ENCODE measurements at regions not wholly inside any gene's neighbourhood (a gene's known extent, or its start where the extent isn't known, plus 50 kb on each side); places are given as distances from the start of the nearest gene placed in this dataset.
"Not testable (repeated sequence)": the region's sequence is repeated elsewhere in the genome, so short reads cannot be mapped to it uniquely, and the experiment has no call there.

DNA sequence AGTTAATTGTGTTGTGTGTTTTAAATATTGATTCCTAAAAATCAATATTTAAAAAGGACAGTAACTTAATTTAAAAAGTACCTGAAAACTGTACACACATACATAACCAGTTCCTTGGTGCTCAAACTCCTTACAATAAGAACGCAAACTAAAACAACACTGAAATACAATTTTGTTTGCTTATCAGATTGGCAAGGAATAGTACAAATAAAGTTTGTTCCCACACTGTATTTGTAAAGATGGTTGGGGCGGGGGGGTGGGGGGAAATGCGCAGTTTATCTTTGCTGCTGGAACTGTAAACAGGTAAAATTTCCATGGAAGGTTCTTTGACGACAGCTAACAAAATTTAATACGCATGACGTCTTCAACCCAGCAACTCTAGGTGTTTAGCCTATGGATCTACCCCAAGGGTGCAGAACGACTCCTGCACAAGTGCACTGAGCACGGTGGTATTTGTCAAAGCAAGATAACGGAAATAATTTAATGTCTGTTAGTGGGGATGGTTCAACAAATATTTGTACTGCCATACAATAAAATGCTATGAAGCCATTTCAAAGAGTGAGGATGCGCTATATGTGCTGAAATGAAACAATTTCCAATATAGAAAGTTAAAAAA lies 96.5 kb downstream of the ING1 start:
- no peak for DNase-seq (ENCODE audit: low read depth)

DNA sequence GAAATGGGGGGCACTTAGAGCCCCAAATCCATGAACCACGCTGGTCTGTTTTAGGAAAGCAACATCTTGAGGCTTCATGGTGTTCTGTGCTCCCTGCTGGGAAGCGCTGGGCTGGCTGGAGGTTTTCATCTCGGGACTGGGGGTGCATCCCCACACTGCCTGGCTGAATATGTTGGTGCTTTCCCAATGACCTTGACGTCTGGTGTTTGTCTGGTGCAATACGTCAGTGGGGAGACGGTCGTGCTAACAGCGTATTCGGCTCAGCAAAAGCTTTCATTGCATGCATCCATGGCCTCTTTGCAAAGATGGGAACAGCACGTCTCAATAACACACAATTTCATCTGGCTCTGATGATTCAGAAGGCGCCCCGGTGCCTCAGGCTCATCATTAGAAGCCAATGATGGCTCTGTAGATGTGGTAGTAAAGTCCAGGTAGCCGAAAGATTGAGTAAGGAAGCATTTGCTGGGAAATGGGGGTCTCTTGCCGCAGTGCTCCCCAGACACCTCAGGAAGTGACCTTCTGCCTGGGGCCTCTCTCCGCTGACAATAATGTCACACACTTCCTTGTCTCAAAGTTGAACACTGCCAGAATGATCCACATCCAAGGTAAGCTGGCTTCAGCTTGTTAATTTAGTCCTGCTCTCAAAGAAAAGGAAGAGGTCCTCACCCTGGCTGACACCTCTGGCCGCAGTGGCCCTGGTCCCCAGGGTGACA lies 97.7 kb downstream of the ING1 start:
- DNase-seq (ENCODE audit: low read depth), result peak; percentile 39

DNA sequence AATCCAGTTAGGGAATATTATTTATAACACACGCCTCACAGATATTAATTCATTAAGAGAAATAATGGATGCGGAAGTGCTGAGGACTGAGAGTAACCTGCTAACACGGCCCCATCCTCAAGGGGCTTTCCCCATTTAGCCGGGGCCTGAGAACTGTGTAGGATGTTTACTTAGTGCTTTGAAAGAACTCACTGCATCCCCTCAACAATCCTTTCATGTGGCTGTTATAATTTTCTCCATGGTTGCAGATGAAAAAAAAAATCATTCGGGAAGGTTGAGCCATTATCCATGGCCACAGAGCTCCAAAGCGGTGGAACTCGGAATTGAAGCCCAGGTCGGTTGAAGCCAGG lies 98.2 kb downstream of the ING1 start:
- DNase-seq (ENCODE audit: low read depth), result no peak

DNA sequence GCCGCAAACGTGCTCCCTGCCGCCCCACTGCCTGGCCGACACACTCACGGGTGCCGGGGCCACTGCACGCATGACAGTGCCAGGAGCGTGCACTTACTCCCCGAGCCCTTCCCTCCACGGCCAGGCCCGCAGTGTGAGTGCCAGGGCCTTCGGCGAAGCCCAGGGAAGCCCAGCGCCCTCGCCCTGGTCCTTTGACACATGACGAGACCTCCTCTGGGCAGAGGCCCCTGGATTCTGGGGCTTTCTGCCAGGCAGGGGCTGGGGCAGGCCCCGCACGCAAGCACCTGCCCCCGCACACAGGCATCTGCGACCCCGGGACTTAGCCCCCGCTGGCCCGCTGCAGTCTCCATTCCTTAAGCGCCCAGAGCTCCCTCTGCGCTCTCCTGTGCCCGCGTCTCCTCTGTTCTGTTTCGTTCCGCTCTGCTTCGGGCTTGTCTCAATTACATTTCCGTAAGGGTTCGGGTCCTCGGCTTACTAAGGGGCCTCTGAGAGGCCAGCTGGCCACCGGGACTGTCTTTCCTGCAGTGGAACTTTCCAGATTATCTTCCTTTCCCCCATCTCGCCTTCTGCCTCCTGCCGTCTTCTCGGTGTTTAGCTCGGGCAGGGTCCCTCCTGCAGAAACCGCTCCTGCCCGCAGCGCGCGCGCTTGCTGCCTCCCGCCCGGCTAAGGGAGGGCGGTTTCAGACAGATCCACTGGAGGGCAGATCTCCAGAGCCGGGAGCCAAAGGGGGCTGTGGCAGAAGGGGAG lies 98.8 kb downstream of the ING1 start:
- peak; percentile 17 for DNase-seq (ENCODE audit: low read depth)

DNA sequence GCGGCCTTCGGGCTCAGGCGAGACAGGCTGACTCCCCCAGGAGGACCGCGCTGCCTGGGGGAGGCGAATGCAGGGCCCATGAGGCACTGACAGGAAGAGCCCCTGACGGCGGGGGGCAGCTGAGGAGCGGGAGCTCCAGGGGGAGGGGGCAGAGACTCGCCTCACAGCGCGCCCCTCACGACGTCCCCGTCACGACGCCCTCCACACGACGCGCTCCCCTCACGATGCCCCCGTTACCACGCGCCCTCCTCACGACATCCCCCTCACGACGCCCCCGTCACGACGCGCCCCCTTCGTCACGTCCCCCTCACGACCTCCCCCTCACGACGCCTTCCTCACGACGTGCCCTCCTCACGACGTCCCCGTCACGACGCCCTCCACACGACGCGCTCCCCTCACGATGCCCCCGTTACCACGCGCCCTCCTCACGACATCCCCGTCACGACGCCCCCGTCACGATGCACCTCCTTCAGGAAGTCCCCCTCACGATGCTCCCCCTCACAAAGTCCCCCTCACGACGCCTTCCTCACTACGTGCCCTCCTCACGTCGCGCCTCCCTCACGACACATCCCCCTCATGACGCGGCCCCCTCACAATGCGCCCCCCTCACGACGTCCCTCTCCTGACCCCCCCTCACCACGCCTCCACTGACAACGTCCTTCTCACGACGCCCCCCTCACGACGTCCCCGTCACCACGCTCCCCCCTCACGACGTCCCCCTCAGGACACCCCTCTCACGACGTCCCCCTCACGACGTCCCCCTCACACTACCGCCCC lies 99.6 kb downstream of the ING1 start:
- no peak for DNase-seq (ENCODE audit: low read depth)

DNA sequence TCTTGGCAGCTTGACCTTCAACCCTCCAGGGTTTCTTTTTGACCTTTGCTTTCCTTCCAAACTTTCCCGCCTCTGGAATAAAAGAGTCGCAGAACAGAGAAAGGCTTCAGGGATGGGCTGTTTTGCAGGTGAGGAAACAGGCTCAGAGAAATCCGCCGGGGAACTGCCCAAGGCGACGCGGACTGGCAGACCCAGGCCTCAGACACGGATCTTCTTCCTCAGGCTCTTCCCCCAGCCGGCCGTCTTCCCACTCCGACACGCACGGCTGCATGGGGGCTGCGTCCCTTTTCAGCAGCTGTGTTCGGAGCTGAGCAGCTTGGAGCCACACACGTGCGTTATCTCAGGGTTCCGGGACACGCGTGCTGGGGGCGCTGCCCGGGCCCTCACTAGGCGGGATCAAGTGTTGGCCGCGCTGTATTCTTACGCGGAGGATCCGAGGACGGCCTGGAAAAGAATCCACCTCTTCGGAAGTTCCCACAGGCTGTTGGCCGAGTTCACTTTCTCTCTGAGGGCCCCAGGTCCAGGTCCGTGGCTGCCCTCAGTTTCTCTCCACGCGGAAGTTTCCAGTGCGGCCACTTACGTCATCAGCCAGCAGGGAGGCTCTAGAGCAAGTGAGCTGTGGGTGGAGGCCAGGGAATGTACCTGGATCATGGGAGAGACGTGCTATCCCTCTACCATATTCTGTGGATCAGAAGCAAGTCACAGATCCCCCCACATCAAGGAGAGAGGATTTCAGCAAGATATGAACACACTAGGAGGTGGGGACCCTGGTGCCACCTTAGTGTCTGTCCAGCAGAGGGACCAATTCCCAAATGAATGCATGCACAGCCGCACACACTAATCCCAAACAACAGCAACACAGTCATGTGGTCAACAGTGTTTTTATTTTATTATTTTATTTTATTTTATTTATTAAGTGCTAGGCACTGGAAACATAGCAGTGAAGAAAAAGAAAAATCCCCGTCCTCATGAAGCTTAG lies 100.4 kb downstream of the ING1 start:
- no peak for DNase-seq (ENCODE audit: low read depth)

DNA sequence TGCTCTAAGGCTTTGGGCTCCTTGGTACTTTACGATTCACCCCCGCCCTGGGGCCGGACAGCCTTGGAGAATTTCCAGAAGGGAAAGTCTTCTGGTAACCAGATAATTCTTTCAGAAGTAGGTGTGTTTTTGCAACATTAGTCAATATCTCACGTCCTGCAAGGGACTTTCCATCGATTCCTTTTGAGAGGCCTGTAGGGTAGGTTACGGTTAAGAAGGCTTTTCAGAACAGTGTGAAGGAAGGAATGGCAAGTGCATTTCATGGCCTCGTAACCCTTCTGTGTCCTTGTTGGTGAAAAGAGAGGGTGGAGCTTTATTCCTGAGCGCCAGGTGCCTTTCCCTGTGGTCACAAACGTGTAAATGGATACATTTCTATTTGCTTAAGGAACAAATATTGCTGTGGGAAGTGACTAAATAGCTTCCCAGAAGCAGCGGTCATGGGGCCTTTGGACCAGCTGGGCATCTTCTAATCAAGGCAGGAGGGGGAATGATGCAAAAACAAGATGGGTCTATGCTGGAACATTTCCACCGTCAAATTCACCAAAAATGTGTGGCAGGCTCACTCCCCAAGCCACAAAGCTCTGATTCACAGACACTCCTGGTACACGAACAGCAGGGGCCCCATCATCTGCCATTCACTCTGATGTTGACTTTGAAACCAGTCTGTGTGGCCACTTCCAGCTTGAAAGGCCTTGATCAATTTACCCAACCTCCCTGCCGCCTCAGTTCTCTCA lies 99.2 kb downstream of the ANKRD10 start:
- peak; percentile 54 for DNase-seq (ENCODE audit: low read depth)

DNA sequence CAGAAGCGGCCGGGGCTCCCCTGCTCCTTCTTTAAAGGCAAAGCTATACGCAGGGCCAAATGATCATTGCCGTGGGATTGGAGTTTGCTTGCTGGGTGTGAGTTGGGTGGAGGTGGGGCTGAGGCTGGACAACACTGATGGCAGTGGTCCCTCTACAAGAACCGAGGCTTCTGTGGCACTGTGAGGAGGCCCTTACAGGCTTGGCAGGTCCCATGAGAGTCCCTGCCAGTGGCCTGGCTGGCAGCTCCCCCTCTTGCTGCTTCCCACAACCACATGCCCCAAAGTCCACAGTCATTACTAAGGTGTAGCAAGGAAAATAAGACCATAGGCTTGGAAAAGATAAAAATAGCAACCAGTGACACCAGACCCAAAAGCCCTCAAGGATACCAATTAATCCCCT lies 98.4 kb downstream of the ANKRD10 start:
- no peak for DNase-seq (ENCODE audit: low read depth)

DNA sequence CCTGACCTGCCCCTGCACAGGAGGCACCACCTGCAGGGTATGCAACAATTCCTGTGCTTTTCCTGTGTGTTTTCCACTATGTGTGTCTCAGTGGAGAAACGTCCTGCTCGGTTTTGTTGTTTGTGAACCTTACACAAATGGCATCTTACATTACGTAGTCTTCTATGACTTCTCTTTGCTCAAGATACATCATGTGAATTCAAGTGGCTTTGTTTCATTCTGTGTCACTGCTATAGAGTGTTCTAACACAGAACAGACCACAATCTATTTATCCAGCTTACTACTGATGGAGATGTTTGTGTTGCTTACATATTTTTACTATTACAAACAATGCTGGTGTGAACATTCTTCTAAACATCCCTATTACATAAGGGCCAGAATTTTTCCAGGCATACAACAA lies 97.7 kb downstream of the ANKRD10 start:
- no peak for DNase-seq (ENCODE audit: low read depth)

DNA sequence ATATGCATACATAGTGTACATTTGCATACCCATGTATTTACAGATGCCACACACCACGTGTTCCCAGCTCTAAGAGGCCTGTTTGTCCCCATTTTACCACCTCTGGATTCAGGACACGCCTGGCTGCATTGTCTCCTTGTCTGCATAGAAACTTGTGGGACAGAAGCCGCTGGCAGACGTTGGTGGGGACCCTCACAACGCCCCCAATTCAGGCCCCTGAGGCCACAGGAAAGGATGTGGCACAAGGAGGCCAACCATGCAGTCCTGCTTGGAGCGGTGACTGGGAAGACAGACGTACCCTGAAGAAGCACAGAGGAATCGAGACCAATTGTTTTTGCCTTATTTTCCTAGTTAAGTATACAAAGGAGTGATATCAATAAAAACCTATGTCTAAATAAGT lies 96.1 kb downstream of the ANKRD10 start:
- DNase-seq (ENCODE audit: low read depth), result no peak

DNA sequence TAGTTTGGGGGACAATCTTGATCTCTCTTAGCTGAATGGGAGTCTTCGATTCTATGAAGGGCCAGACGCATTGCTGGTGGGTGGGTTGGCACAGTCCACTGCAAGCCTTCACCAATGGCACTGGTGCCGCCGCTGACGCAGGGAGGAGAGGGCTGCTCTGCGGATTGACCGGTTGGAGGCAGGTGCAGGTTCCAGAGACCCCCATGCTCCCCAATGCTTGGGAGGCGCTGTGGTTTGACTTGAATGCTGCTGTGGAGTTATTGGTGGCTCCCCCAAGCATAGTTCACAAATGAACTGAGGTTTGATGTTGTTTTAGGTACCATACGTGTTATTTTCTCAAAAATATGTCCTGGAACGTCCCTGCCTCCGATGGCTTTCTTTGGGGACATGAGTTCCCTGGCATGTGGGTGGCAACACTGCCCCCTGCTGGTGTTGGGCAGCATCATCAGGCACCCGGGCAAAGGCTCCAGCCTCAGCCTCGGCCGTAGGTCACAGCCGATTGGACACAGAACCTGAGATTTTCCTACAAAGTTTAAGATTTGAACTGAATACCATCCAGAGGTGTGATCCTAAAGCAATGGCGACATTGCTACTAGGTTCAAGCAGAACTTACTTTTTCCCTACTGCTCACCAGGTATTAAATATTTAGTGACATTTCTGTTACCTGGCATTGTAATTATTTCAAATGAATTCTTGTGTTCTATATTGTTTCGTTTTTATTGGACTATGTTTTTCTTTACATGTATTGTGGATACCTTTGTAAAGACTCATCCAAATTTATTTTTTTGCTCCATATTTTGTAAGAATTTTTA lies 95.5 kb downstream of the ANKRD10 start:
- DNase-seq (ENCODE audit: low read depth), result peak; percentile 43

DNA sequence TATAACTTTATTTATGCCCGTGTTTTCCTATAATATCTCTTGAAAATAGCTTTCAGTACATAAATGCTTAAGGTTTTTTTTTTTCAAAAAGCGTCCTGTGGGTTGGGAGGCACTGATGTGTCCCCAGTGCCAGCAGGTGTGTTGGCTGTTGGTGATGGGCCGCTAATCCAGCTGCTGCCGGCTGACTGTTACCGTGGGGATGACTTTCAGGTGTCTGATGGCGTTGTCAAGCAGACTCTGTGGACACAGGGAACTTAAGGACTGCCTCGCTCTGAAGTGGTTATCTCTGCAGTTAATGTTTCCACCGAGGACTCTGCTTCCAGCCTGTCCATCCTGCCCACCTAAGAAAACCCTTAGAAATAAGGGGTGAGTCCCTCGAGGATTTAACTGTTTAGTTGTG lies 94.5 kb downstream of the ANKRD10 start:
- no peak for DNase-seq (ENCODE audit: low read depth)

DNA sequence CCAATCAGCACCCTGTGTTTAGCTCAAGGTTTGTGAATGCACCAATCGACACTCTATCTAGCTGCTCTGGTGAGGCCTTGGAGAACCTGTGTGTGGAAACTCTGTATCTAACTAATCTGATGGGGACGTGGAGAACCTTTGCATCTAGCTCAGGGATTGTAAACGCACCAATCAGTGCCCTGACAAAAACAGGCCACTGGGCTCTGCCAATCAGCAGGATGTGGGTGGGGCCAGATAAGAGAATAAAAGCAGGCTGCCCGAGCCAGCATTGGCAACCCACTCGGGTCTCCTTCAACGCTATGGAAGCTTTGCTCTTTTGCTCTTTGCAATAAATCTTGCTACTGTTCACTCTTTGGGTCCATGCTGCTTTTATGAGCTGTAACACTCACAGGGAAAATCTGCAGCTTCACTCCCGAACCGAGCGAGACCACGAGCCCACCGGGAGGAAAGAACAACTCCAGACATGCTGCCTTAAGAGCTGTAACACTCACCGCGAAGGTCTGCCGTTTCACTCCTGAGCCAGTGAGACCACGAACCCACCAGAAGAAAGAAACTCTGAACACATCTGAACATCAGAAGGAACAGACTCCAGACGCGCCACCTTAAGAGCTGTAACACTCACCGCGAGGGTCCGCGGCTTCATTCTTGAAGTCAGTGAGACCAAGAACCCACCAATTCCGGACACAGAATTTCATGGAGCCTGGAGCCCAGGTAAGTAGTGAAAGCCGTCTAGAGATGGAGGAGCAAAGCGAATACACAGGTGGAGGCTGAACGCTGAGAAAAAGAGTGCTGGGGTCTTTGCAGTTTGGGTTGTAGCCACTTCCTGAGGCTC lies 92.8 kb downstream of the ANKRD10 start:
- DNase-seq (ENCODE audit: low read depth), result not testable (repeated sequence)

DNA sequence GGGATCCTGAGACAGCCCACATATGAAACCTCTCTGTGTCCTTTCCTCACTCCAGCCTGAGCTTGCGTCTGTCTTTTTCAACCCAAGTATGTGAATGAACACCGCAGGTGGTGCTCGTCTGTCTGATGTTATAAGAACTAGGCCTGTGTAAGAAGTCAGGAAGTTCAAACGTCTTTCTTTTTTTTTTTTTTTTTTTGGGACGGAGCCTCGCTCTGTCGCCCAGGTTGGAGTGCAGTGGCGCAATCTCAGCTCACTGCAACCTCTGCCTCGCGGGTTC lies 92.3 kb downstream of the ANKRD10 start:
- no peak for DNase-seq (ENCODE audit: low read depth)

DNA sequence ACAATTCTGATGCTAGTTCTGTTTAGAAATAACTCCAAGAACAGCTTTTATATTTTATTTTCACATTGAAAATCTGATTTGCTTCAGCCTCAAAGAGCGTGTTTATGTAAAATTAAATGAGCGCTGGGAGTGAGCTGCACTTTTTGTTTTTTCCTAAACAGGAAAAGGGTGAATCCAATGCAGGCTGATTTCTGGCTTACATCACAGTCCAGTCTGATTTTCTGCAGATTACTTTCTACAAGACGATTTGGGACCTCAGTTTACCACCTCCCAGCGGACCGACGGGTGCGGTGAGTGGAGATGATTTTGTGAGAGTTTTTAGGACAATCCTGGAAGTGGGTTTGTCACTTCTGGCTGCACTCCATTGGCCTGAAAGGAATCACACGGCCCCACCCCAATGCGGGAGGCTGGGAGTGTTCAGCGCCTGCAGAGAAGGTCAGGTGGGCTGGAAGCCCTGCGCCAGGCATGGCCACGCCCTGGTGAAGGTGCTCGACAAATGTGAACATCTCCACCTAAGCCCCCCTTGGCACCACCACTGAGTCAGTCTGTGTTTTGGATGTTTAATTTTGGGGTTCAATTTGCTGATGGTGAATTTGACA lies 90.1 kb downstream of the ANKRD10 start:
- DNase-seq (ENCODE audit: low read depth), result no peak

DNA sequence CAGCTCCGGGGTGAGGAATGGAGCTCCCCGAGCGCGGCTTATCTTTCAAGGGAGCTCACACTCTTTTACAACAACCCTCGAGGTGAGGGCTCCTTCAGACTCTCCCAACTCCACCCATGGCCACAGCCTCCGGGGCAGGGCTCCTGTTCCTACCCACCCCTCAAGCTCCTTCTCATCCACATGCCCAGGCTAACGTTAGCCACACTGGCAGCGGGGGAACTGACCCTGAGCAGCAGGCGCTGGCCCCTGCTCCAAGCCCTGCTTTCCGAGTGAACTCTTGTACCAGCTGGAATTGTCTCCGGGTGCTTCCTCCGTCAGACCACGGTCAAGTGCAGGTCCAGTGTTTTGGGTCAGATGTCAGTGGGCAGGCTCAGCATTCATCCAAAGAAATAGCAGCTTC lies 89.4 kb downstream of the ANKRD10 start:
- no peak for DNase-seq (ENCODE audit: low read depth)

DNA sequence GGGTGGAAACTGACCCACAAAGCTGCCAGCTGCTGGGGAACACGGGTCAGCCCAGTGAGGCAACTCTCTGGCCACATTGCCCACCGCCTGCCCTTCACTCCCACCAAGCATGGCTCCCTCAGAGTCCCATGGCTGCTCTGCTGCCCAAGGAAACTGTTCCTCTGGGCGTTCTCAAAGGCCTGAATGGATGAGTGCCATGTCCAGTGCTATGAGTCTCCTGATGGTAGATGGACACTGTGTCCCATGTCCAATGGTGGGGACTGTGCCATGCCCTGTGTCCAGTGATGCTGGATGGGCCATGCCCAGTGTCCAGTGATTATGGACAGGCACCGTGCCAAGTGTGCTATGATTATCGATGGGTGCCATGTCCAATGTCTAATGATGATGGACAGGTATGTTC lies 88.8 kb downstream of the ANKRD10 start:
- no peak for DNase-seq (ENCODE audit: low read depth)

DNA sequence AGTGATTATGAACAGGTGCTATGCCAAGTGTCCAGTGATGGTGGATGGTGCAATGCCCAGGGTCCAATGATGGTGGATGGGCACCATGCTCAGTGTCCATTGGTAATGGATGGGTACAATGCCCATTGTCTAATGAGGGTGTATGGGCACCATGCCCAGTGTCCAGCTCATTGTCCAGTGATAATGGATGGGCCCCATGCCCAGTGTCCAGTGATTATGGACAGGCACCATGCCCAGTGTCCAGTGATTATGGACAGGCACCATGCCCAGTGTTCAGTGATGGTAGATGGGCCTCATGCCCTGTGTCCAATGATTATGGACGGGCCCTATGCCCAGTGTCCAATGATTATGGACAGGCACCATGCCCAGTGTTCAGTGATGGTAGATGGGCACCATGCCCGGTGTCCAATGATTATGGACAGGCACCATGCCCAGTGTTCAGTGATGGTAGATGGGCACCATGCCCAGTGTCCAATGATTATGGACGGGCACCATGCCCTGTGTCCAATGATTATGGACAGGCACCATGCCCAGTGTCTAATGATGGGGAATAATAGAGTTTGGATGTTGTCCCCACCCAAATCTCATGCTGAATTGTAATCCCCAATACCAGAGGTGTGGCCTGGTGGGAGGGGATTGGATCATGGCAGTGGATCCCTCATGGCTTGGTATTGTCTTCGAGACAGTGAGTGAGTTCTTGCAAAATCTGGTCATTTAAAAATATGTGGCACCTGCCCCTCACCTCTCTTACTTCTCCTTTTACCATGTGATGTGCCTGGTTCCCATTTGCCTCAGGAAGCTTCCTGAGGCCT lies 87.8 kb downstream of the ANKRD10 start:
- no peak for DNase-seq (ENCODE audit: low read depth)
